Astrocyte of the cerebellum (primary cell): ENCODE measurements at regions not wholly inside any gene's neighbourhood (a gene's known extent, or its start where the extent isn't known, plus 50 kb on each side); places are given as distances from the start of the nearest gene placed in this dataset.

Source experiments
- DNase-seq: peaks from one replicate; pipeline ENCODE4 v3.0.0-alpha.2; 2011; ENCODE audit warnings: low read depth
- H3K4me3 ChIP-seq: 2 replicates; pipeline ENCODE4 v1.5.1; 2011; ENCODE audit warnings: mild to moderate bottlenecking, low read depth, low read length, moderate library complexity
- CTCF ChIP-seq: IDR thresholded peaks from 2 replicates; pipeline ENCODE4 v1.5.1; 2012; ENCODE audit warnings: low read length, low read depth, moderate library complexity, mild to moderate bottlenecking; ENCODE audit errors: missing control alignments
- in situ Hi-C: cut with HindIII; loops from 2 replicates; pipeline ENCODE4 v1.10.0; 2017; ENCODE audit warnings: low sequenced_read_pairs

- no peak for TF ChIP-seq CTCF
- in situ Hi-C loops = no loop called here
- DNase-seq = no peak
- no peak overlapping the region for H3K4me3 ChIP-seq
Observed at GRCh38 chr15:46413799-46414198, 779.0 kb downstream of the SQOR start.

- TF ChIP-seq CTCF = no peak
- H3K4me3 ChIP-seq = no peak overlapping the region
- DNase-seq = no peak
- in situ Hi-C loops = no loop called here
Observed at GRCh38 chr15:46416544-46416943, 781.7 kb downstream of the SQOR start.

- in situ Hi-C loops = no loop called here
- no peak for DNase-seq
- no peak for TF ChIP-seq CTCF
- H3K4me3 ChIP-seq = no peak overlapping the region
Observed at GRCh38 chr15:46420990-46421389, 786.2 kb downstream of the SQOR start.

GRCh38 chr15:46441294-46442062, 806.6 kb downstream of the SQOR start:
- TF ChIP-seq CTCF = no peak
- DNase-seq = no peak
- H3K4me3 ChIP-seq = no peak overlapping the region
- in situ Hi-C loops = no loop called here

- no peak for DNase-seq
- in situ Hi-C loops = no loop called here
- TF ChIP-seq CTCF = no peak
- no peak overlapping the region for H3K4me3 ChIP-seq
Observed at GRCh38 chr15:46442184-46442583, 807.4 kb downstream of the SQOR start.

- no peak overlapping the region for H3K4me3 ChIP-seq
- DNase-seq = no peak
- in situ Hi-C loops = no loop called here
- TF ChIP-seq CTCF = no peak
Observed at GRCh38 chr15:46442901-46443590, 808.2 kb downstream of the SQOR start.
